Neural cell (in vitro differentiated cells): ENCODE measurements at regions not wholly inside any gene's neighbourhood (a gene's known extent, or its start where the extent isn't known, plus 50 kb on each side); places are given as distances from the start of the nearest gene placed in this dataset.

Source experiments
- H2AFZ ChIP-seq: fragments of 200-600, 300-800 bp; sonication (generic), shearing (Covaris generic); 2 replicates; pipeline ENCODE4 v1.6.0; 2014; ENCODE audit warnings: low read depth, mild to moderate bottlenecking, antibody characterized with exemption, low read length, moderate library complexity
- H3F3A ChIP-seq: fragments of 200-600 bp; shearing (Covaris generic); 2 replicates; pipeline ENCODE4 v1.6.1; 2016; ENCODE audit warnings: mild to moderate bottlenecking, moderate library complexity, mixed read lengths, antibody characterized with exemption, low read length; ENCODE audit not compliant: insufficient read depth, poor library complexity, severe bottlenecking
- H3K27ac ChIP-seq: fragments of 200-600, 300-800 bp; sonication (generic), shearing (Covaris generic); 2 replicates; pipeline ENCODE4 v1.5.1; 2014; ENCODE audit warnings: mild to moderate bottlenecking, low read length, moderate library complexity
- H3K27me3 ChIP-seq: fragments of 300-800, 200-600 bp; sonication (generic), shearing (Covaris generic); 2 replicates; pipeline ENCODE4 v1.6.0; 2014; ENCODE audit warnings: mild to moderate bottlenecking, low read depth, low read length, moderate library complexity; ENCODE audit not compliant: insufficient read depth
- H3K36me3 ChIP-seq: fragments of 300-800, 200-600 bp; sonication (generic), shearing (Covaris generic); 2 replicates; pipeline ENCODE4 v1.5.1; 2014; ENCODE audit warnings: mild to moderate bottlenecking, antibody characterized with exemption, low read length, moderate library complexity; ENCODE audit not compliant: insufficient read depth
- H3K4me2 ChIP-seq: fragments of 300-800, 200-600 bp; sonication (generic), shearing (Covaris generic); 2 replicates; pipeline ENCODE4 v1.6.0; 2014; ENCODE audit warnings: mild to moderate bottlenecking, low read length
- H3K4me3 ChIP-seq: fragments of 300-800, 200-600 bp; sonication (generic), shearing (Covaris generic); 2 replicates; pipeline ENCODE4 v1.5.1; 2014; ENCODE audit warnings: mild to moderate bottlenecking, low read length, moderate library complexity
- H3K79me2 ChIP-seq: fragments of 200-600 bp; shearing (Covaris generic); replicated peaks from 2 replicates; pipeline ENCODE4 v1.6.0; 2014; ENCODE audit warnings: mild to moderate bottlenecking, low read length, moderate library complexity; ENCODE audit not compliant: insufficient read depth
- H3K9ac ChIP-seq: fragments of 300-800, 200-600 bp; sonication (generic), shearing (Covaris generic); 2 replicates; pipeline ENCODE4 v1.6.1; 2016; ENCODE audit warnings: mild to moderate bottlenecking, low read length, mixed read lengths
- H3K9me2 ChIP-seq: fragments of 200-600 bp; shearing (Covaris generic); 2 replicates; pipeline ENCODE4 v1.6.1; 2016; ENCODE audit warnings: mild to moderate bottlenecking, low read length, mixed read lengths; ENCODE audit not compliant: insufficient read depth
- H3K9me3 ChIP-seq: fragments of 200-600, 300-800 bp; sonication (generic), shearing (Covaris generic); 2 replicates; pipeline ENCODE4 v1.6.1; 2016; ENCODE audit warnings: mild to moderate bottlenecking, mixed run types, low read length, moderate library complexity, mixed read lengths
- H4K20me1 ChIP-seq: fragments of 200-600 bp; shearing (Covaris generic); 2 replicates; pipeline ENCODE4 v1.6.1; 2016; ENCODE audit warnings: mild to moderate bottlenecking, mixed run types; ENCODE audit not compliant: insufficient read depth
- EP300 ChIP-seq: fragments of 450-650 bp; conservative IDR thresholded peaks from 2 replicates; pipeline ENCODE4 v1.6.1; 2014; ENCODE audit warnings: antibody characterized with exemption, mild to moderate bottlenecking, moderate library complexity; ENCODE audit not compliant: poor library complexity, severe bottlenecking
- EZH2 ChIP-seq: fragments of 200-600, 300-800 bp; shearing (Covaris generic), sonication (generic); IDR thresholded peaks from 2 replicates; pipeline ENCODE4 v1.6.1; 2014; ENCODE audit warnings: antibody characterized with exemption, low read length, borderline replicate concordance, mild to moderate bottlenecking; ENCODE audit not compliant: insufficient read depth, poor library complexity, severe bottlenecking
- MXI1 ChIP-seq: fragments of 450-650 bp; conservative IDR thresholded peaks from 2 replicates; pipeline ENCODE4 v1.6.1; 2014; ENCODE audit warnings: antibody characterized with exemption, mild to moderate bottlenecking; ENCODE audit not compliant: poor library complexity, severe bottlenecking
- POLR2AphosphoS5 ChIP-seq: IDR thresholded peaks from 2 replicates; pipeline ENCODE4 v1.6.1; 2012
- RAD21 ChIP-seq: fragments of 450-650 bp; conservative IDR thresholded peaks from 2 replicates; pipeline ENCODE4 v1.6.1; 2014; ENCODE audit warnings: antibody characterized with exemption, mild to moderate bottlenecking, moderate library complexity
- SMC3 ChIP-seq: fragments of 450-650 bp; conservative IDR thresholded peaks from 2 replicates; pipeline ENCODE4 v1.6.1; 2014; ENCODE audit warnings: antibody characterized with exemption, mild to moderate bottlenecking, moderate library complexity; ENCODE audit not compliant: poor library complexity
- TAF1 ChIP-seq: IDR thresholded peaks from 2 replicates; pipeline ENCODE4 v1.6.1; 2012; ENCODE audit warnings: low read depth
- TF ChIP-seq, protein P1 (sequence below): IDR thresholded peaks from 2 replicates; pipeline ENCODE4 v1.6.1; 2012; ENCODE audit warnings: borderline replicate concordance
- TF ChIP-seq, protein P2 (sequence below): fragments of 450-650 bp; IDR thresholded peaks from 2 replicates; pipeline ENCODE4 v1.5.1; 2014; ENCODE audit warnings: antibody characterized with exemption, mild to moderate bottlenecking, moderate library complexity; ENCODE audit not compliant: poor library complexity, severe bottlenecking

DNA sequence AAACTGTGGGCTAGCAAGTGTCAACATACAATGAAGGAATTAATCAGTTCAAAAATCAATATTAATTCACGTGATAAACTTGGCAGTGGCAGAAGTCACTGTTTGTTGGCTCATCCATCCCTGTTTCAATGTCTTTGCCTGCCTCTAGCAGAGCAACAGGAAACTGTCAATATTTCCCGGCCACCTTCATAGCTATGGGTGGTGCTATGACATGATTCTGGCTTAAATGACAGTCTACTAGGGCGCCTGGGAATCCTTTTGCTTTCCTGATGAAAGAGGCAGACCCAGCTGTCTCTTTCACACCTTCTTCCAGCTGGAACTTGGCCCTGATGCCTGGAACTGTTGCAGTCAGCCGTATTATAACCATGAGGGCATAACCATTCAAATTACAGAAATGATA lies 72.1 kb upstream of the DNAH5 start:
- Histone ChIP-seq H3K79me2 (no peaks in the 10 kb centered on the region), H3F3A (no peaks in the 10 kb centered on the region), H3K27ac (no peak overlapping the region), H3K4me3 (no peak overlapping the region), H3K9me3 (no peaks in the 10 kb centered on the region), H3K27me3 (no peaks in the 10 kb centered on the region), H3K9ac (no peak overlapping the region), H2AFZ (no peak overlapping the region), H4K20me1 (no peaks in the 10 kb centered on the region), H3K4me2 (no peak overlapping the region), H3K36me3 (no peaks in the 10 kb centered on the region), H3K9me2 (no peaks in the 10 kb centered on the region)
- TF ChIP-seq SMC3 (no peak), MXI1 (no peak), EZH2 (no peak), TAF1 (no peak), EP300 (no peak), POLR2AphosphoS5 (no peak), RAD21 (no peak)
- TF ChIP-seq, protein P1, sequence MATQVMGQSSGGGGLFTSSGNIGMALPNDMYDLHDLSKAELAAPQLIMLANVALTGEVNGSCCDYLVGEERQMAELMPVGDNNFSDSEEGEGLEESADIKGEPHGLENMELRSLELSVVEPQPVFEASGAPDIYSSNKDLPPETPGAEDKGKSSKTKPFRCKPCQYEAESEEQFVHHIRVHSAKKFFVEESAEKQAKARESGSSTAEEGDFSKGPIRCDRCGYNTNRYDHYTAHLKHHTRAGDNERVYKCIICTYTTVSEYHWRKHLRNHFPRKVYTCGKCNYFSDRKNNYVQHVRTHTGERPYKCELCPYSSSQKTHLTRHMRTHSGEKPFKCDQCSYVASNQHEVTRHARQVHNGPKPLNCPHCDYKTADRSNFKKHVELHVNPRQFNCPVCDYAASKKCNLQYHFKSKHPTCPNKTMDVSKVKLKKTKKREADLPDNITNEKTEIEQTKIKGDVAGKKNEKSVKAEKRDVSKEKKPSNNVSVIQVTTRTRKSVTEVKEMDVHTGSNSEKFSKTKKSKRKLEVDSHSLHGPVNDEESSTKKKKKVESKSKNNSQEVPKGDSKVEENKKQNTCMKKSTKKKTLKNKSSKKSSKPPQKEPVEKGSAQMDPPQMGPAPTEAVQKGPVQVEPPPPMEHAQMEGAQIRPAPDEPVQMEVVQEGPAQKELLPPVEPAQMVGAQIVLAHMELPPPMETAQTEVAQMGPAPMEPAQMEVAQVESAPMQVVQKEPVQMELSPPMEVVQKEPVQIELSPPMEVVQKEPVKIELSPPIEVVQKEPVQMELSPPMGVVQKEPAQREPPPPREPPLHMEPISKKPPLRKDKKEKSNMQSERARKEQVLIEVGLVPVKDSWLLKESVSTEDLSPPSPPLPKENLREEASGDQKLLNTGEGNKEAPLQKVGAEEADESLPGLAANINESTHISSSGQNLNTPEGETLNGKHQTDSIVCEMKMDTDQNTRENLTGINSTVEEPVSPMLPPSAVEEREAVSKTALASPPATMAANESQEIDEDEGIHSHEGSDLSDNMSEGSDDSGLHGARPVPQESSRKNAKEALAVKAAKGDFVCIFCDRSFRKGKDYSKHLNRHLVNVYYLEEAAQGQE: no peak
- TF ChIP-seq, protein P2, sequence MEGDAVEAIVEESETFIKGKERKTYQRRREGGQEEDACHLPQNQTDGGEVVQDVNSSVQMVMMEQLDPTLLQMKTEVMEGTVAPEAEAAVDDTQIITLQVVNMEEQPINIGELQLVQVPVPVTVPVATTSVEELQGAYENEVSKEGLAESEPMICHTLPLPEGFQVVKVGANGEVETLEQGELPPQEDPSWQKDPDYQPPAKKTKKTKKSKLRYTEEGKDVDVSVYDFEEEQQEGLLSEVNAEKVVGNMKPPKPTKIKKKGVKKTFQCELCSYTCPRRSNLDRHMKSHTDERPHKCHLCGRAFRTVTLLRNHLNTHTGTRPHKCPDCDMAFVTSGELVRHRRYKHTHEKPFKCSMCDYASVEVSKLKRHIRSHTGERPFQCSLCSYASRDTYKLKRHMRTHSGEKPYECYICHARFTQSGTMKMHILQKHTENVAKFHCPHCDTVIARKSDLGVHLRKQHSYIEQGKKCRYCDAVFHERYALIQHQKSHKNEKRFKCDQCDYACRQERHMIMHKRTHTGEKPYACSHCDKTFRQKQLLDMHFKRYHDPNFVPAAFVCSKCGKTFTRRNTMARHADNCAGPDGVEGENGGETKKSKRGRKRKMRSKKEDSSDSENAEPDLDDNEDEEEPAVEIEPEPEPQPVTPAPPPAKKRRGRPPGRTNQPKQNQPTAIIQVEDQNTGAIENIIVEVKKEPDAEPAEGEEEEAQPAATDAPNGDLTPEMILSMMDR: no peak

DNA sequence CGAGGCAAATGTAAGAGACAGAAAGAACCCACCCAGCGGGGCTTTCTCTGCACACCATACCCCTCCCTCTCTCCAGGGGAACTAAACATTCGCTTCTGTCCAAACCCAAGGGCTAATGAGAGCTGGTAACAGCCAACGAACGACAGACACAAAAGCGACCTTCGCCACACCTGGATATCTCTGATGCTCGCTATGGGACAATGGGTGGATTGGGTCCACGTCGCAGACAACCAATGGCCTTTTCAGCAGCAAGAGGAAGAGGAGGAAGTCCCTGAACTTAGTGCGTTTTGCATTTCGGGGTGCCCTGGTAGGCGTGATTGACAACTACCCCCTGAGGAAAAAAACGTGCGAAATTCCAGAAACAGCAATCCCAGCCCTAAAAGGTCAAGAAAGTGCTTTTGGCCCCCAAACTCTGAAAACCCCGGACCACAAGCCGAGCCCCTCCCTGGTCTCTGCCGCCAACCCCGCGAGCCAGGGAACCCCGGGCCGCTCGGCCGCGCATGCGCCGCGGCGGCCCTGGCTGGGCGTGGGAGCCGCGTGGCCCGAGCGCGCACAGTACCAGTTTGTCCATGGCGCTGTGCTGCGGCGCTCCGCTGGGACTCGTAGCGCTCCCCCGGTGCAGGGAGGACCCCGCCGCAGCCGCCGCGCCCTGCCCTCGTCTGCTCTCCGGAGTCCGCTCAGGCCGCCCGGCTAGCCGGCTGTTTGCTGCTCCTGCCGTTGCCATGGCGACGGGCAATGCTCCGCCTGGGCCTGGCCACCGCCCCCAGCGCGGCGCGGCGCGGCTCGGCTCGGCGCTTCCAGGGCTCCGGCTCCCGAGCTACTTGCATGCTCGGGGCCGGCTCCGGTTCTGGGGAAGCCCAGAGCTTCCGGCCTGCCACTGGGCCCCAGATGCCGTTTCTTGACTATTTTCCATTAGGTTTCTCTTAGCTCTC lies 66.9 kb upstream of the DNAH5 start:
- H3F3A ChIP-seq: no peaks in the 10 kb centered on the region
- H3K79me2 ChIP-seq: no peaks in the 10 kb centered on the region
- peak overlapping the region; percentile 62 for H3K9ac ChIP-seq
- H3K9me3 ChIP-seq: no peaks in the 10 kb centered on the region
- H3K36me3 ChIP-seq: no peaks in the 10 kb centered on the region
- peak overlapping the region; percentile 1 for H3K27ac ChIP-seq
- no peaks in the 10 kb centered on the region for H4K20me1 ChIP-seq
- H3K9me2 ChIP-seq: no peaks in the 10 kb centered on the region
- no peaks in the 10 kb centered on the region for H3K27me3 ChIP-seq
- peak overlapping the region; percentile 79 for H3K4me3 ChIP-seq
- peak; percentile 71 for TF ChIP-seq SMC3
- TF ChIP-seq RAD21: peak; percentile 70
- peak; percentile 66 for TF ChIP-seq EP300
- TF ChIP-seq, protein P2: peak; percentile 58
- peak; percentile 99 for TF ChIP-seq MXI1
- TF ChIP-seq, protein P1: no peak
- no peak for TF ChIP-seq TAF1
- TF ChIP-seq POLR2AphosphoS5: peak; percentile 25
- TF ChIP-seq EZH2: no peak
- peak overlapping the region; percentile 90 for H3K4me2 ChIP-seq
- H2AFZ ChIP-seq: peak overlapping the region; percentile 29
